Stimulated activated CD8-positive, alpha-beta memory T cell treated with anti-CD3 and anti-CD28 coated beads, Interleukin-15, amount 100 ng/mL, for 48 hours (primary cell): ENCODE measurements at regions not wholly inside any gene's neighbourhood (a gene's known extent, or its start where the extent isn't known, plus 50 kb on each side); places are given as distances from the start of the nearest gene placed in this dataset.
"Not testable (repeated sequence)": the region's sequence is repeated elsewhere in the genome, so short reads cannot be mapped to it uniquely, and the experiment has no call there.

Source experiments
- DNase-seq, 2 donors: peaks; one replicate each; pipeline ENCODE4 v3.0.0-alpha.2; 2020; ENCODE audit warnings: low read depth in 2 of 2

GRCh38 chr14:101266441-101266840, 294.9 kb upstream of the DIO3 start:
- DNase-seq: not testable (repeated sequence)

DNA sequence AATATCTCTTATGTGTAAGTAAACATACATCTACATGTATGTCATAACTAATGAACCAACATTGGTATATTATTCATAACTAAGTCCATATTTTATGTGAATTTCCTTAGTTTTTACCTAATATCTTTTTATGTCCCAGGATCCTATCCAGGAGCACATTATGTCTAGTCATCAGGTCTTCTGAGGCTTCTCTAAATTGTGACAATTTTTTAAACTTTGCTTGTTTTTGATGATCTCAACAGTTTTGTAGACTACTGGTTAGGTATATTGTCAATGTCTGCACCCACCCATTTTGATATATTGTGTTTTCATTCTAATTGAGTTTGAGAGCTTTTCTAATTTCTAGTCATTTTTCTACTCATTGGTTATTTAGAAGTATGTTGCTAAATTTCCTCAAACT, 288.2 kb upstream of the DIO3 start:
- DNase-seq: no peak

- DNase-seq: no peak
Observed at GRCh38 chr14:101276309-101277091, 284.8 kb upstream of the DIO3 start.

GRCh38 chr14:101282418-101282817, 278.9 kb upstream of the DIO3 start:
- DNase-seq: no peak

DNA sequence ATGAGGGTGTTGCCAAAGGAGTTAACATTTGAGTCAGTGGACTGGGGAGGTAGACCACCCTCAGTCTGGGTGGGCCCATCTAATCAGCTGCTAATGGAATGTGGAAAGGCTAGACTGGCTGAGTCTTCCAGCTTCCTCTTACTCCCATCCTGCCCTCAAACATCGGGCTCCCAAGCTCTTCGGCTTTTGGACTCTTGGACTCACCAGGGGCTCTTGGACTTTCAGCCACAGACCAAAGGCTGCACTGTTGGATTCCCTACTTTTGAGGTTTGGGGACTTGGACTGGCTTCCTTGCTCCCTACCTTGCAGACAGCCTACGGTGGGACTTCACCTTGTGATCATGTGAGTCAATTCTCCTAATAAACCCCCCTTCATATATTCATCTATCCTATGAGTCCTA, 276.6 kb upstream of the DIO3 start:
- no peak for DNase-seq

DNA sequence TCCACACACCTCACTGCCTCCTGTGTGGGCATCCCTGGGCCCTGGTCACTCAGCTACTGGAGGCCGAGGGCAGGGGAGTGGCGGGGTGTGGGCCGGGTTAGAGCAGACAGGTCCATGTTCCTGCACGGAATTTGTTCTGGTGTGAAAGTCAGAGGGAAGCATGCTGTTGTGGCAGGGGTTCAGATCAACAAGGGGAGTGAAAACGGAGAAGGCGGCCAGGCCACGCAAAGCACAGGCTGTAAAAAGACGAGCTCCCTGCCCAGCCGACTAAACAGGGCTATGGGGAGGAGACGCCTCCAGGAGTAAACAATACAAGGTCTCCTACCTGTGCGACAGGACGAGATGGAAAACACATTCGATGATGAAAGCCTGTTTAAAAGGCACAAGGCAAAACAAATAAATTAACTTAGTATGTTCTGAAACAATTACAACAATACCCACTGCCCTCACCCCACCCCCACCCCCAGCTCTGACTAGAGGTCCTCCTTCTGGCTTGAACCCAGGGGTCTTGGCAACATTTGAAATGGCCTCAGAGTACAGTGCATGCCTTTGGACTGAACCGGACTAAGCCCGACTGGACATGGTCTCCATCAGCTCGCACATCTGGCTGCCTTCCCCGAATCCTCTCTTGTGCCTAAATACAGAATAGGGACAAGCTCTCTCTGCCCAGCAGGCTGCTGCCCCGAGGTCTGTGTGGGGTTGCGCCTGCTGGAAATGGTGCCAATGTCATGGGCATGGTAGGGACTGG, 274.9 kb upstream of the DIO3 start:
- DNase-seq: no peak

DNA sequence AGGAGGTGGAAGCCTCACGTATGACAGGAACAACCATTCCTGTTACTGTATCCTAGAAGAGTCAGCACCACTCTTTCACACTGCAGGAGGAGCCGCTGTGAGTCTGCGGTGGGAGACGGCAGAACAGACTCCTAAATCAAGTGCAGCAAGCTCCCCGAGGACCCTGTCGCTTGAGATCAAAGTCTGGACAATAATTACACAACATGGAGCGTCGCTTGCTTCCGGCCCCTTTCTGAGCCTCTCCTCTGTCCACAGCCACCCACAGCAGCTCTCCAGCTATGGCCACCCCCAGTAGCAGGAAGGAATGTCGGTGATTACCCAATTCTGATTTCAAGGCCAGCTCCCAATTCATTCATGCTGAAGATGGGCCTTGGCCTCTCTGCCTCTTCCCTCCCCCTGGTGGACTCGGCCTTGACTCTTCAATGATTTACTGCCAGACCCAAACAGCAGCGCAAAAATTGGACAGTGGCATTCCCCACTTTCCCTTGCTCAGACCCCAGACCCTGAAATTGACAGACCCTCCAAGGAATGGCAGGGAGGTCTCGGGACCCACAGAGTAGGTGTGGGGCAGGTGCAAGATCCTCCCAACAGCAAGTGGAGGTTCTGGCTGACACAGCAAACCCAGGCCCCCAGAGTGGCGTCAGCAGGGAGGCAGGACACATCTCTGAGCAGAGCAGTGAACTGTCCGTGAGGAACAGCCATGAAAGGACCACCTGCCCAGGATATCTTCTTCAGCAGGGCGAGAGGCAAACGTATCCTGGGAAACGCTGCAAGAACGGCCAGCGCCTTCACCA, 272.7 kb upstream of the DIO3 start:
- no peak for DNase-seq

DNA sequence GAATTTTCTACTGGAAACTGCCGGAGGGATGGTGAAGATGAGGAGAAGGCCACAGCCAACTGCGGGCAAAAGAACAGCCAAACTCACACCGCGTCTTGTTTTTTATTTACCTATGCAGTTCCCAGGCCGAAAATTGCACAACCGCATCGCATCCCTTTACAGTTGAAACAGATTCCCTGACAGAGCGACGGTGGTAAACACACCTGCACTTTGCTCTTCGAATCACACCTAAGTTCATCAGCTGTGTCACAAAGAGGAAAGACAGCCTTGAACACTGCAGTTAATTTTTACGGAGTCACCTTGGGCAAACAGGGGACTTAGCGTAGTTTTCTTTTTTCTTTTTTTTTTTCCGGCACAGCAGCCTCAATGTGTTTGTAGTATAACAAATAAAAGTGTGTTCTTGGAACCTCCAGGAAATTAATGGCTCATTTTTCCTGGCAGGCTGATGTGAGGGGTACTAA, 272.0 kb upstream of the DIO3 start:
- DNase-seq: no peak

- no peak for DNase-seq
Observed at GRCh38 chr14:101289911-101290310, 271.4 kb upstream of the DIO3 start.

GRCh38 chr14:101290611-101291010, 270.7 kb upstream of the DIO3 start:
- DNase-seq: no peak

DNA sequence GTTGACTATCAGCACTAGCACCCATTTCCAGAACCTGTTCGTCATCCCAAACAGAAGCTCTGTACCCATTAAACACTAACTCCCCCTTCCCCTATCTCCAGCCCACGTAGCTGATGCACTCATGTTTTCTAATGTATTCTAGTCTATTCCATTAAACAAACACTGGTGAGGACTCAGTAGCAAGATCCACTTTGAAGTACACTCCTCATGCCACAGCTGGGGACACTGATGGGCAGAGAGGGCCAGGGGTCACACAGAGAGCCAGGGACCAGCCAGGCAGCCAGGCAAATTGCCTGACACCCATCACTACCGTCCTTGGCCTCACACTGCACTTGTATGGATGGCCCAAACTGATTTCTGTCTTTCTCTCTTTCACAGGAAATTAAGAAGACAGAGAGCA, 269.9 kb upstream of the DIO3 start:
- no peak for DNase-seq

- DNase-seq: no peak
Observed at GRCh38 chr14:101292448-101292847, 268.8 kb upstream of the DIO3 start.

DNA sequence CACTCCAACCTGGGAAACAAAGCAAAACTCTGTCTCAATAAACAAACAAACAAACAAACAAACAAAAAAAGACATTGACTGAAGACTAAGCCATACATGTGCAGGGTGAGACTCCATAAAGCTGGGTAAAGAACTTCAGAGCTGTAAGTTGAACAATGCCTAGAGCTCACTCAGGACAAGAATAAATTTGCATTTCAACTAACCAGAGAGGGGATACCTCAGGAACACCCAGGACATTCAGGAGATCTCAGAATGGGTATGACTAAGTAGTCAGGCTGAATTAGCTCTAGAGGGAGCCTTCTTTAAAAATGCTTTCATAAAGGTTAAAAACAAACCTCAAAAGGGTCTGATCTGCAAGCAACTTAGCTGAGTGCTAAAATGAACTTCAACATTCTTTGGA, 267.7 kb upstream of the DIO3 start:
- no peak for DNase-seq

DNA sequence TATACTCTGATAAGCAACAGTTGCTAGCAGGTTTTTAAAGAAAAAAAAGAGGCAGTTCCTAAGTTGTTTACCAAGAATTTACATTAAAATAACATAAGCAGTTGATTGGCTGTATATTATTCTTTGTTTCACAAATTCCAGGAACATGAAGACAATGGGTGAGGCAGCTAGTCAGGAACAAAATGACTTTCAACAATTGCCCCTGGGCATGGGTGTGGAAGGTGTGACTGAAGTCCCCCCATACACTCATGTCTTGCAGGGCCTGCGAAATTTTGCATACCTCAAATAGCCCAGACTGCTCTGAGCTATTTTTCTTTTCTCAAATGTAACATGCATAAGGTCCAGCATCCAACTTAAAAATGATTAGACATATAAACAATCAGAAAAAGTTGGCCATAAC, 267.2 kb upstream of the DIO3 start:
- no peak for DNase-seq

GRCh38 chr14:101299781-101300180, 261.5 kb upstream of the DIO3 start:
- not testable (repeated sequence) for DNase-seq

GRCh38 chr14:101301011-101301410, 260.3 kb upstream of the DIO3 start:
- DNase-seq: no peak

DNA sequence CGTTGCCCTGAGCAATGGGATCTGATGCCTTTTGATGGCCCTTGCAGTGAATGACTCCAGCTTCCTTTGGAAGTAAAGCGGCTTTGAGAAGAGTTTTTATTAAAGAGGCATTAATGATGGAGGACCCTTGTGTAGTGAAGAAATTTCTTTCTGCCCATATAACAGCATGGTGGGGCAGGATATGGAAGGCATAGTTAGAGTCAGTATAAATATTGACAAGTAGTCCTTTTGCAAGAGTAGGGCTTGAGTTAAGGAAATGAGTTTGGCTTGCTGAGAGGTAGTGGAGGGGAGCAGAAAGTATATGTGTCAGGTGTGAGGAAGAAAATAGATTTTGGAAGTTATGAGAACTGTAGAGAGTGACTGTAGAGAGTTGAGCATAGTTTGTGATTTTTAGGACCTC, 254.1 kb upstream of the DIO3 start:
- not testable (repeated sequence) for DNase-seq

DNA sequence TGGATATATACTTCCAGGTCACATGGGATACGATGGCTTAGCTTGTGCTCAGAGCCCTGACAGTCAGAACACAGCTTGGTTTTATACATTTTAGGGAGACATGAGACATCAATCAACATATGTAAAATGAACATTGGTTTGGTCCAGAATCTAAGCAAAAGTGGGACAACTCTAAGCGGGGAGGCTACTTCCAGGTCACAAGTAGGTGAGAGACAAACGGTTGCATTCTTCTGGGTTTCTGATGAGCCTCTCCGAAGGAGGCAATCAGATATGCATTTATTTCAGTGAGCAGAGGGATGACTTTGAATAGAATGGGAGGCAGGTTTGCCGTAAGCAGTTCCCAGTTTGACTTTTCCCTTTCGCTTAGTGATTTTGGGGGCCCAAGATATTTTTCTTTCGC, 250.1 kb upstream of the DIO3 start:
- not testable (repeated sequence) for DNase-seq

DNA sequence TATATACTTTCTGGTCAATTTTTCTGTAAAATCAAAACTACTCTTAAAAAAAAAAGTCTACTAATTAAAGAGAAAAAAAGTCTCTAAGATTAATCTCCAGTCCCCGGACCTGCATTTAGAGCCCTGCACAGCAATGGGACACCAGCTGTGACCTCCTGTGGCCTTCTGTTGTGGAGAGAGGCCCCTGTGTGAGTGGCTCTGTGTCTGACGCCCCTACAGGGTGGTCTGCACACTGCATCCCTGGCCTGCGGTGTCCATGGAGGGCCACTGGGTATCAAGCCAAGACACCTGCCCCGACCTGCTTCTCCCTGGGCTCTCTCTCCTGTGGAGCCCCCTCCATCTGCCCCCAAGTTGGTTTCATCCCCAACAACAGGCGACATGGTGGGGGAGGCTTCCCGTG, 248.0 kb upstream of the DIO3 start:
- DNase-seq: no peak

- no peak for DNase-seq
Observed at GRCh38 chr14:101315802-101316296, 245.4 kb upstream of the DIO3 start.

GRCh38 chr14:101318271-101318670, 243.0 kb upstream of the DIO3 start:
- DNase-seq: no peak

DNA sequence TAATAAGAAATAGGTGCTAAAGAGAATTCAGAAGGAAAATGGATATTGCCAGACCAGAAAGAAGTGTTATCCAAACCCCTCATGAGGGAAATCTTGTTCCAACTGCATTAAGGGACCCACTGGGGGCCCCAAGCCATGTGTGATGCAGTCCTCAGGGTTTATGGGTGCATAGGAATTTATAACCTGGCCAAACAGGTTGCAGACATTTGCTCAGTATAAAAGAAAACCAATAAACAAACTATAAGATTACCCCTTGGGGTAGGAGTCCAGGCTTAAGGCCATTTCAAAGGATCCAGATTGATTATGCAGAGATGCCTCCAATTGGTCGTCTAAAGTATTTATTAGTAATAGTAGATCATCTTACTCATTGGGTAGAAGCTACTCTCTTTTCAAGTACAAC, 240.9 kb upstream of the DIO3 start:
- DNase-seq: no peak
